Mesenteric fat pad (tissue), 1 donor: ENCODE measurements at regions not wholly inside any gene's neighbourhood (a gene's known extent, or its start where the extent isn't known, plus 50 kb on each side); places are given as distances from the start of the nearest gene placed in this dataset.

Experiments used
- DNase-seq: peaks from one replicate; pipeline ENCODE4 v3.0.0-alpha.2; 2020; ENCODE audit warnings: low spot score
- donor health status: DM: yes; HTN: yes; CAD: no.

DNA sequence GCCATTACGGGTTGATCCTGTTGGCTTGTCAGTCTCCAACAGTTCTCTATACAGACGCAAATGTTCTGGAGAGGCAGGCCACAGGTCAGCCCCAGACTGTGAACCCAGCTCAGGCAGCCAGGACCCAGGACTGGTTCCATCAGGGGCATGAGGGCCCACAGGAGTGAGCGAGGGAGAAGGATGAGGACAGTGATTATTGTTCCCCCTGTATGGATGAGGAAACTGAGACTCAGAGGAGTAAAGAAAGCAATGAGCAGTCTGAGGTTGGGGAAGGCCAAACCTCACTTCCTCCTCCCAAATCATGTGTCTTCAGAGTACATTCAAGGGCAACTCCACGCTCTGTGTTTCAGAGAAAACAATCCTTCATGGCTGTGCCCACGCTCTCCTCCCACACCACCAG lies 121.9 kb downstream of the RPLP1 start:
- DNase-seq = no peak

DNA sequence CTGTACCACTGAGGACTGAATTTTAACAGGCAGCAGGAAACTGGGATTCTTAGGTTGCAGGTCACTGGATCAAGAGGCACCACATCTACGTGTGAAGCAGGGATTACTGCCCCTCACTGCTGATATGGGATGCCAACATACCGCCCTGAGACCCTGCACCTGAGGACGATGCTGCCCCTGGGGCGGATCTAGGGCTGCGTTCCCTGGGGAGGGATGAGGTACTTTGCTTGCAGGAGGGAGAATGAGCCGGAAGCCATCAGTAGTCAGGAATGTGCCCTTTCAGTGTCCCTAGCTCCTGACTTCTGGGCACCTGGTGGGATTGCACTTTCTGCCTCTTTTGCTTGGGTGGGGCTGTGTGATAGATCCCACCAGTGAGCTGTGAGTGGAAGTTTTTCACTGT lies 122.8 kb downstream of the RPLP1 start:
- no peak for DNase-seq

DNA sequence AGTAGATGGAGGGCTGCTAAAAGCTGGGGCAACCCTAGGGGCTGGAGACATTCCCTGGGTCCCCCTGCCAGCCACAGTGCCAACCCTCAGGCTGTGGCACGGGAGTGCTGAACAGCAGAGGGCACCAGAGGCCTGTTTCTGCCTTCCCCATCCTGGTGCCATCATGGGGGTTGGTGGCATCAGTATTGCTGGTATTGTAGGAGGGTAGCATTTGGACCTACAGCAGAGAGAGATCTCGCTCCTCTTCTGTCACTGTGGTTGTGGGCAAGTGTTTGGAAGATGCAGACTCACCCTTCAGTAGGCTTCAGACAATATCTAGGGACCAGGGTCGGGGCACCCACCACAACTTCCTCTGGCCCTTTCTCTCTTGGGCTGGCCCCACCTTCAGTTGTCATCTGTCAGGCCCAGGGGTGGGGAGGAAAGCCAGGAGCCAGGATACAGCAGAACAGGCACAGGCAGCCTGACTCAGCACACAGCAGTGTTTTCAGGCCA lies 123.5 kb downstream of the RPLP1 start:
- DNase-seq = no peak

DNA sequence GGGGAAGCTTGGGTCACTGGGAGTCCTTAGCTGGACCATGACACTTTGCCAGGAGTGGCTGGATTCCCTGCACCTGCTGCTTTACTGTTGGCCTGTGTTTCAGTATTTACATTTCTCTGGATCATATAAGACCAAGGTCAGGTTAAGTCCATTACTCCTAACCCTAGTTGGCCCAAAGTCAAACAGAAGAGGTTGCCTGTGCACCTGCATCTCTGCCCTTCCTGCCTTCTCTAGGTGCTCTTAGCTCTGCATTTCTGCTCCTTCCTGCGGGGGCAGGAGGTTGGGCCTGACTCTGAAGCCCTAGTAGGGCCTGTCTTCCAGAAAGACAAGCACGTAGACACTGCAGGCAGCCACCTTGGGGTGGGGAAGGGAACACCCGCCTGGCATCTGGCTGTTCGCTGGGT lies 124.3 kb downstream of the RPLP1 start:
- no peak for DNase-seq

DNA sequence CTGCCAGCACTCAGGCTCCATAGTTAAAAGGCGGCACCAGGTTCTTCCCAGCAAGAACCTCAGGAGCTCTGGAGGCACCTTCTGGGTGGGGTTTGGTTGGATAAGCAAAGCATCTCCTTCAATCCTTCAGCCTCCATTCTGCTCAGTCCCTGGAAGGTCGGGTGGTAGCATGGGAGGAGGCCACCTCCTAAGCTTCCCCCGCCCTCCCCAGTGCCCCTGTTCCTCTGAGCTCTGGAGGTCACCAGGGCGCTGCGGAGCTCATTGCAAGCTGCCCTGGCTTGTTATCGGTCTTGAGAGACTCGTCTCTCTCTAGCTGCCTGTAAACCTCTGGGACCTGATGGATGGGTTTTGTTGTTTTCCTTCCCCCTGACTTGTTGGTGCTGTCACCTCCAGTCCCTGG lies 124.8 kb downstream of the RPLP1 start:
- DNase-seq = no peak

DNA sequence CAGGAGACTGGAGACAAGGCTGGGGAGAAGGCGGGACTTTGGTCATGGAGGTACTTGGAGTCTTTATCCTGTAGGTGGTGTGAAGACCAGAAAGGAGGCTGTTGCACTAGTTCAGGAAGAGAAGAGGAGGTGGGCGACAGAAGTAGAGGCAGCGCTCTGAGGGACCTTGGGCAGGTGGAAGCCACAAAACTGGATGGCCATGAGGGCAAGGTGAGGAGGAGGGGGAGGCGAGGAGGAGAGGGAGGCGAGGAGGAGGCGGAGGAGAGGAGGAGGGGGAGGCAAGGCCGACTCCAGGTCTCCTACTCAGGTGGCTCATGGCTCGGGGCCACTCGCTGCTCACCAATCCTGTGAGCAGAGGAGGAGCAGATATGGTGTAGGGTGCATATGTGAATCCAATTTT lies 125.6 kb downstream of the RPLP1 start:
- no peak for DNase-seq

DNA sequence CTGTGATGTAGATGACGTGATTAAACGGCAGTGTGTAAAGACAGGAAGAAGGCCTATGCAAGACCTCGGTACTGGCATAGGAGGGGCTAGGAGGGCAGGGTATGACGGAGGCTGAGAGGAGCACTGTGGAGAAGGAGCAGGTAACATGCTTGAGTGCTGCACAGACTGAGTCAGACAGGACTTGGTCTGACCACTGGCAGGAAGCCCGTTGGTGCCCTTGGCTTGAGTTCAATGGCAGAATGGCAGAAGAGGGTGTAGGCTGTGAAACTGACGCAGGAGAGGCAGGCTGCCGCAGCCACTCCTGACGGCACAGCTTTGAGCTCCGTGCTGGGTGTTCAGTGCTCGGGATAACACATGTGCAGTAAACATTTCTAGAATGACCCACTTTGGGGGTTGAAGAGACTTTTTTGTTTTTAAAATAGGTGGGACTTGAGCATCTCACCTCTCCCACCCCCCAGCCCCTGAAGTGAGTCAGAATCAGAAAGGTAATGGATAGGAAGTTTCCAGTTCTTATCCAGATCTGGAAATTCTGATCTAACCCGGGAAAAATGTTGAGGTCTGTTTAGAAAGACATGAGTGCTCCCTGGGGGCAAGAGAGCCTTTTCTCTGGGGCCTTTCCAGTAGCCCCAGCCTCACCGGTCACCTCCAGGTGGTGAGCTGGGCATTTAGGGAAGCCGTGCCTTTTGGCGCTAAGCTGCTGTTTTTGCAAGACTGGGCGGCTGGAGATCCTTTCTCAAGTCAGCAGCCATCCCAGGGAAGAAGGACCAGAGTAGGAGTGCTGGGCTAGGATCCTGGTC lies 126.4 kb downstream of the RPLP1 start:
- no peak for DNase-seq

DNA sequence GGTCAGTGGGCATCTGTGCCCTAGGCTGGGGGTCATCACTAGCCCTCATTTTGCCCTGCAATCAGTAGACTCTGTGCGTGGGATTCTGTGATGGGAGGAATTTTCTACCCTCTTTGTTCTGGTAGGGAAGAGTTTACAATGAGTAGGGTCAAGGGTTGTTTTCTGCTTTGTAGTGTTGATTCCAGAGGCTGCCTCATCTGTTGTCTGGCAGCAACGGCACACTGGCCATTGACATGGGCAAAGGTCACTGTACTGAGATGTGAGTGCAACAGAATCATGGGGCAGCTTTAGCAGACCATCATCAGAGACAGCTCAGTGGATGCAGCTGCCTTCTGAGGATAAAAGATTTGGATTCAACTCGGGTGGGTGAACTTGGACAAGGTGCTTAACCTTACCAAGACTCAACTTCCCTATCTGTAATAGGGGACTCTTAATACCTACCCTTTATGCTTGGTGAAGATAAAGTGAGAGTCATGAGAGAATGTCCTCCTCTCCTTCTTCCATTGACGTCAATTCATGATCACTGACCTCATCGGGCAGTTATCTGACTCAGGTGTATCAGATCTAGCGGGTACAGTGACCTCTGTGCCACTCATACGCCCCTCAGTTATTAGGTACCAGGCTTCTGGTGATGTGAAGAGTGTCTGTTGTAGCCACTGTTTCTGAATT lies 127.5 kb downstream of the RPLP1 start:
- DNase-seq = no peak

DNA sequence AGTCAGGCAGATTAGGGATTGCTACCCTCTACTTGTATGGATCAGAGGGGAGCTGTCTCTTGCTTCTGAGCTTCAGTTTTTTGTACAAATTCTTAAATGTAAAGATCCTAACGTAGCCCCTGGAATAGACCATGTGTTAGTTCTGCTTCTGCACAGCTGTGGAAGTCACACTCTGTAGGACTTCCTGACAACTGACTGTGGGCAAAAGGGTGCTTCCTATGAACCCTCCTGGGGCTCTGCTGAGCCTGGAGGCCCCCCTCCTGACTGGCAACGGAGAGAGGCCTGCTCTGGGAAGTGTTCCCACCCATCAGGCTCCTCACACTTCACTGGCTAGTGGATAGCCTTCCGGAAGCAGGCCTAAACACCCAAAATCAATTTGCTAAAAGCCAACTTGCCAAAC lies 131.0 kb downstream of the RPLP1 start:
- DNase-seq = no peak

DNA sequence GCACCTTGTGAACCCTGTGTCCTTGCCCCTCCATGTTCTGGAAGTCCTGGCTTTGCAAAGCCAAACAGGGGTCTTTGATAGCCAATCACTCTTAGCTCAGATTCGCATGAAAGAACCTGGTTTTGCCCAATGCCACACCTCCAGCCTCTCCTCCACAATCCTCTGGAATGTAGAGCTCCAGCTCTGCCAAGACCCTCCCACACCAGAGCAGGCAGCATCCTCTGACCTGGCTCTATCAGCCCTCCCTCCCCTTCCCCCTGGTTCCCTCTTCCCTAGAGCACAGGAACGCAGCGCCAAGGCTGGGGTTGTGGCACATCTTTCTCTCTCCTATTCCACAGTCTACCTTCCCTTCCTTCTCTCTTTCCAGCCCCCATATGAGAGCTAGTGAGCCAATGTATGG lies 133.3 kb downstream of the RPLP1 start:
- no peak for DNase-seq

DNA sequence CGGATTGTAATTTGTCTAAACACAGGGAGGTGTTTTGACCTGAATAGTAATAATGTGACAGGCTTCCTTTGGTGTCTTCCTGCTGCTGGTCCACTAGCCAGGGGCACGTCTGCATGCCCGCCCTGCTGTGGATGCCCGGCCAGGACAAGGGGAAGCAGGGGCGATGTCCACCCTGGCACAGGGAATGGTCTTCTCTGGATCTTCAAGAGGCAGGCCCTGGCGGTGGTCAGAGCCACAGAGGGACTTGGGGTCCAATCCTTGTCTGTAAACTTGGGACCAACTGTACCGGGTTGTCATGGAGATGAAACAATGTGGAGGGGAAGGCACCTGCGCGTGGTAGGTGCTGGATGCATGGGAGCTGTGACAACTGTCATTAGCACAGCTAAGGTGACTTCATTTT lies 134.1 kb downstream of the RPLP1 start:
- DNase-seq = no peak

DNA sequence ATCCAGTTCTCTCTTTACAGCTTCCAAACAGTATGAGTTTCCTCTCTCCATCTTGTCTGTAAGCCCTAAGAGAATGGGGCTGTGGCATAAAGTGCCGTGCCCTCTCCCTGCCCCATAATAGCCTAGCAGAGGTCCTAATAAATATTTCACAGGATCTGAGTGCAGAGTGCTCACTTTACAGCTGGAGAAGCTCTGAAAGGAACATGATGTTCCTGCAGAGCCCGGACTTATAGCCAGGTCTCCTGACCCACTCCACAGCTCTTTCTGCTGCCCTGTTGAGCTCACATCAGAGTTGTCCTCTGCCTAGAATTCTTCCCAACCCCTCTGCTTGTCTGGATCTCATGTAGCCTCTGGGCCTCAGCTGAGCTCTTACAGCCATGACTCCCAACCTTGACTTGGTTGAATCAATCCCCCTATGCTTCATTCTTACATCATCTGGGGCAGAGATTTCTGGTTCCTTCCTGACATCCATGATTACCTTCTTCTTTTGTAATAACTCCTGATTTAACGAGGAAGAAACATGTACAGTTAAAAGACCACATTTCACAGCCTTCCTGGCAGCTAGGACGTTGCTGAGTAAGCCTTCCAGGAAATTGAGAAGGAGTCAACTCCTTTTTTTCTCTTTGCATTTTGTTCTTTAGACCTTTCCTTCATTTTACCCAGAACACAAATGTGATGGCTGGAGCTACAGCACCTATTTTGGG lies 135.3 kb downstream of the RPLP1 start:
- DNase-seq = no peak

DNA sequence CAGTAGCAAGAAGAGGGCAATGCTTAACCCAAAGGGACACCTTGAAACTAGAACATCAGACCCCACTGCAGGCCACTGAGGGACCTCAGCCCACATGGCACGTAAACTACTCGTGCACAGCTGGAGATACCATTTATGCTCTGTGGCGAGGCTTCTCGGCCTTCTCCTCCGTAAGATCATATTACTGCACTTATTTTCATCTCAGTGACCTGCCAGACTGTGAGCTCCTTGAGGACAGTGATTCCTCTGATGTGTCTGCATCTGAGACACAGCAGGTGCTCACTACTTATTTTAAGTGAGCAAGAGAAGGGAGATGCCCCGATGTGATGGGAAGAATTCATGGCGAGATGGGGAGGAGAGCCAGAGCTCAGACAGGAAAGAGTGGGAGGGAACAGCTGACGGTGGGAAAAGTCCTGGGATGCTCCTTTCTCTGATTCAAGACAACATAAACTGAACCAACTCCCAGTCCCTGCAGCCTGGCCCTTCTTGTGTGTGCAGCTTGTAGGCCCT lies 137.6 kb downstream of the RPLP1 start:
- no peak for DNase-seq

DNA sequence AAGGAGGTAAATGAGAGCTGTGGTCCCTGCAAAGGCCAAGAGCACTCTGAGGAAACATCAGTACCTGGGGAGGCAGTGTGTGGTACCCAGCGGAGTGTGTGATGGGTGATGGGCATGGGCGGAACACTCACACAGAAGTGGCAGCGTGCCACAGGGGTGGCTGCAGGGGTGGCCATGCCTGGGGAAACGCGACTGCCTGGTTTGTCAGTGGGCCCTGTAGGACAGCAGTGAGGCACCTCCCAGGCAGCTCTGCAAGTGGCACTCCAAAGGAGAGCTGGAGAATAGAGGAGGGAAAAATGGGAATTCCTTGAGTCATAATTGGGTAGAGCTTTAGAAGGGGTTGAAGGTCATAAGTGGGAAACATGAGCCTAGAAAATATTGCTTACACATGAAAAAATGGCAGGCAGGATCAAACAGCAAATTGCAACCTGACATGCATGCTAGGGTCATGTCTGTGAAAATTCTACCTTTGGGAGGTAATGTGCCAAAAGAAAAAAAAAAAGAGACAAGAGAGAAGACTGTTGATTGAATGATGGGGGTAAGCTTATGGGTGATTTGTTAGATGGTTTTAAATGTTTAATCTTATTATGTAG lies 138.4 kb downstream of the RPLP1 start:
- DNase-seq = no peak

DNA sequence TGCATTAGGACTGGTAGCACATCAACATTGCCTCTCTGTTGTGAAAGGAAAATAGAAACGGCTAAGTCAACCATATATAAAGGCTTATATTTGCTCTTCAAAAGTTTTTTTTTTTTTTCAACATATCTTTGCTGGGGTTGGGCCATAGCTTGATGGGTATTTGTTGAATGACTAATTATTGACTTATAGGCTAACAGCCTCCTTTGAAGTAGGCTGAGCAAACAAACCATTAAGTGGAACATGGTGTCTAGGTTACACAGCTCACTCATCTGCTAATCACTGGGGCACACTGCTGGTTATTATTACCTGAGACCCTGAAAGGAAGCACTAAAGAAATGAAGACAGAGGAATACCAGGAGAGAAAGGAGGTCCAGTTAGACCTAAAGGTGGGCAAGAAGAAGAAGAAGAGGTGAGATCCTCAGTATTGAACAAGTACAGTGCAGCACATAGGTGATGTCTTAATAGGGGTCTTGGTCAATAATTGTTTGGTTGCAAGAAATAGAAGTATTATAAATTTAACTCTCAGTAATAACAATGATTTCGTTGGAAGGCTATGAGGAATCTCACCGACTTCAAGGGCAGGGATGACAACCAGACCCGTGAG lies 139.4 kb downstream of the RPLP1 start:
- no peak for DNase-seq

DNA sequence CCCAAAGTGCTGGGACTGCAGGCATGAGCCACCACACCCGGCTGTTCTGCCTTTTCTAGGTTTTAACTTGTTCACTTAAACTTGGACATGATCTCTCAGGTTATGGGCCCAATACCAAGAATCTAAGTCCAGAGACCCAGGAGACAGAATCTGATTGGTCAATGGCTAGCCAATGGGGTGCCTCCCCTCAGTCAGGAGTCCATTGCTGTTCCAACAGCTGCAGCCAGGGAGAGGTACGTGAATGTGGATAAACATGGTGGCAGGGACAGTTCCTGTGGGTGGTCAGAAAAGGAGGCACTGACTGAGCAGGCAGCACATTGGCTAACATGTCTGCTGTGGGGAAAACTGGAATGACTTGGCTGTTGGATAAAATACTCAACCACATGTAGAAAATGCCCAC lies 140.3 kb downstream of the RPLP1 start:
- peak; percentile 26 for DNase-seq

DNA sequence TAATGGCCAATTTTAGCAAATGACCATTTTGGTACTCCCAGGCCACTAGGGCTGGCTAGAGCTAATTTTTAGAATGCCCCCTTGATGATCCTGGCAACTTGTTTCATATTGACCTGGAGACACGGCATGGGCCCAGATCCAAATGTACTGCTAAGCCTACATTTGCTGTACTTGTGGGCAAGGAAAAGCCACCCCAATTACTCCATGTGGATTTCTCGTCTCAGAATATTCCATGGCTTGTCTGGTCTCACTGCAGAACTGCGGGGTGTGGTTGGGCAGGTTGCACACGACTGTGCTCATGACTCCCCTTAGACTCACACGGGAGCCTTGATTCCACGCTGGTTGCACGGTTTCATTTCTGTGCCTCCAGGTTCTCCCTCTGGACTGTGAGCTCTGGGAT lies 140.9 kb downstream of the RPLP1 start:
- DNase-seq = peak; percentile 22

DNA sequence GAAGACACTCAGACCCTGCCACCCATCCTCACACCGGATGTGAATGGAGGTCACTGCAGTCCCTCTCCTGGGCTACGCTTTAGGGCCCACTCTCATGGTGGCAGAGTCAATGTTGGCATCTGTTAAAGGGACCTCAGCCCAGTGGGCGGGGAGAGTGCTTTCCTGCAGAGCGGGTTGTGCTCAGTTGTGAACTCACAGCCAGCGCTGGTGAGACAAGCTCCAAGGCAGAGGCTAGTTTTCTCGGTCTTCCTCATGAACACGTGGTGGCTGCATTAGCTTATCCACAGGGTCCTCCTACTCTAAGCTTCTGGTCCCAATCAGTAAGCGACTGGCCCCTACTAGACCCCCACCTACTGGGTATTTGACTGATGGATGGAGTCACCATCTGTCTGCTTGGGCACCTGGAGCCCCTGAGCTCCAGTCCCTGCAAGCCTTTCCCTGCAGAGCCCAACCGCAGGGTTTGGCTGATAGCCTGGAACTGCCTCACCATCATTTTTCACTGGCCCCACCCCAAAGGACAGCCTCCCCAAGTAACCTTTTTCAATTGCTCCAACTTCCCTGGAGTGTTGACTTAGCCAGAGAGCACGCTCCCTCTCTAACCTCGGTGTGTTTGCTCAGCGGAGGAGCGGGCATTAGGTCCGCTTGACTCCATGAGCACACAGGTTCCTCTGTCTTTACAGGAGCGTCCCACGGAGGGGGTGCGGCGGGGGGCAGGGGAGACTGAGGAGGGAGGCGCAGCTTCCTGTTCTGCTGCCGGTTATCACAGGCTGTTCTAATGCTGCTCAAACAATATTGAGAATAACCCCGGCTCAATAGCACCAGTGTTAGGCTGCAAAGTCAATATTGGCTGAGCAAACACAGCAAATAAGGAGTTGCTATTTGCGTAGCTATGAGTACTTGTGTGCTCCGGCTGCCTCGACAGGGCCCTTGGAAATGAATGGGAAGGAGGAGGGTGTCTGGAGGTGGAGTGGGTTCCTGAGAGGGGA lies 141.7 kb downstream of the RPLP1 start:
- DNase-seq = peak; percentile 83

DNA sequence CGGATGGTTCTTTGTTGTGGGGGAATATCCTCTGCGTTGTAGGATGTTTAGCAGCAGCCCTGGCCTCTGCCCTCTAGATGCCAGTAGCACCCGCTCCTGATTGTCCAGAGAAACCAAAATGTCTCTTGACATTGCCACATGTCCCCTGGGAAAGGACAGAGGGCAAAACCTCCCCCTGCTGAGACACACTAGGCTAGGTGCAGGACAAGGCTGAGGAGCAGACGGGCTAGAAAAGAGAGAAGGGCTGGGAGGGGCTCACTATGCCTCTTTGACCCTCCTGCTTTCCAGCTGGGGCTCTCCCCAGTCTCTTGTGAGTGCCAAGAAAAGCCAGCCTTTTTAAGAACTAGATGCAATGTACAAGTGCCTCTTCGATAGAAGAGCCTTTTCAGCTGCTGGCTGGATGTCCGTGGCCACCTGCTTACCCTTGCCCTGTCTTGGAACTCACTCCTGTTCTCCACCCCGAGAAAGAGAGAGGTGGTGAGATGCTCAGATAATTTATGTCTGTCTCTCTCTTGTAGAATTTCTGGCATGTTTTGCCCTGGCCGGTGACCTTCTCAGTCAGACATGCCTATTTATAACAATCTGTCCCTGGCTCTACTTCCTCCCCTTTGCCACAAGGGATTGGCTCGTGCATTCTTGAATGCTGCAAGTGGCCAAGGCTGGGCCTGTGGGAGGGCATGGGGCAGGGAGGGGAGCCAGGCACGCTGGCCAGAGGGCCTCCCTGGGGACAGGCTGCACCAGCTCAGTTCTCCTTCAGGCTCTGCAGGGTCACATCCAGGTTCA lies 142.6 kb downstream of the RPLP1 start:
- DNase-seq = peak; percentile 89
